ENCODE measurements at regions not wholly inside any gene's neighbourhood (a gene's known extent, or its start where the extent isn't known, plus 50 kb on each side); places are given as distances from the start of the nearest gene placed in this dataset.

- peaks cover 1 to 14% (median 9%) of the 10 kb centered on the region in 3 donors for H3K9me3 Mint-ChIP-seq
- Histone ChIP-seq H3K27ac (ENCODE audit: low read length) (no peak overlapping the region), H3K36me3 (ENCODE audit: control insufficient read depth in 2 of 2, extremely low read depth in 1 of 2, insufficient read depth in 1 of 2, low read length in 1 of 2) (no peaks in the 10 kb centered on the region), H3K9me3 (no peaks in the 10 kb centered on the region), H3K4me1 (ENCODE audit: control insufficient read depth in 1 of 2, extremely low read depth in 1 of 2, insufficient read depth in 2 of 2, low read length in 2 of 2) (no peaks in the 10 kb centered on the region), H3K27me3 (replicated peaks in 1 of 2; ENCODE audit: control insufficient read depth in 2 of 2, extremely low read depth in 1 of 2, insufficient read depth in 2 of 2, low read length in 1 of 2) (no peaks in the 10 kb centered on the region), H3K4me3 (ENCODE audit: control insufficient read depth in 1 of 2, extremely low read depth in 1 of 2, low read length in 1 of 2) (no peak overlapping the region)
- ATAC-seq (replicated peaks in 1 of 4) (no peak), DNase-seq (no peak)
- H3K4me3 Mint-ChIP-seq: no peak overlapping the region
- H3K27ac Mint-ChIP-seq: no peak overlapping the region
- ChIA-PET POLR2A (no interaction called here), CTCF (no interaction called here)
- no peaks in the 10 kb centered on the region for H3K27me3 Mint-ChIP-seq
- no peaks in the 10 kb centered on the region for H3K4me1 Mint-ChIP-seq
- no CpG with 5 or more reads among the region's 1 CpG for WGBS (ENCODE audit: insufficient coverage)
- H3K36me3 Mint-ChIP-seq: no peaks in the 10 kb centered on the region
Observed at GRCh38 chr12:60487284-60487683, 891.5 kb downstream of the SLC16A7 start.

- no peaks in the 10 kb centered on the region for H3K4me1 Mint-ChIP-seq
- CTCF ChIA-PET: no interaction called here
- no peaks in the 10 kb centered on the region for H3K9me3 ChIP-seq
- H3K36me3 Mint-ChIP-seq: no peaks in the 10 kb centered on the region
- no peaks in the 10 kb centered on the region for H3K36me3 ChIP-seq (ENCODE audit: control insufficient read depth in 2 of 2, extremely low read depth in 1 of 2, insufficient read depth in 1 of 2, low read length in 1 of 2)
- no peak for DNase-seq
- H3K27ac Mint-ChIP-seq: no peak overlapping the region
- POLR2A ChIA-PET: interaction anchor here in 1 of 2 donors (0.7 kb wide), 1 partner anchor 192 kb away, joined by 5 read pairs; no protein-coding TSS in a partner anchor
- no peak overlapping the region for H3K27ac ChIP-seq (ENCODE audit: low read length)
- no peaks in the 10 kb centered on the region for H3K4me1 ChIP-seq (ENCODE audit: control insufficient read depth in 1 of 2, extremely low read depth in 1 of 2, insufficient read depth in 2 of 2, low read length in 2 of 2)
- no peak overlapping the region for H3K4me3 ChIP-seq (ENCODE audit: control insufficient read depth in 1 of 2, extremely low read depth in 1 of 2, low read length in 1 of 2)
- no peak overlapping the region for H3K4me3 Mint-ChIP-seq
- H3K27me3 Mint-ChIP-seq: no peaks in the 10 kb centered on the region
- ATAC-seq (replicated peaks in 1 of 4): no peak
- H3K27me3 ChIP-seq (replicated peaks in 1 of 2; ENCODE audit: control insufficient read depth in 2 of 2, extremely low read depth in 1 of 2, insufficient read depth in 2 of 2, low read length in 1 of 2): no peaks in the 10 kb centered on the region
- peaks cover 0 to 11% (median 0%) of the 10 kb centered on the region in 3 donors for H3K9me3 Mint-ChIP-seq
Observed at GRCh38 chr12:60489071-60489470, 893.2 kb downstream of the SLC16A7 start.

- Histone ChIP-seq H3K27ac (ENCODE audit: low read length) (no peak overlapping the region), H3K9me3 (no peaks in the 10 kb centered on the region), H3K27me3 (replicated peaks in 1 of 2; ENCODE audit: control insufficient read depth in 2 of 2, extremely low read depth in 1 of 2, insufficient read depth in 2 of 2, low read length in 1 of 2) (no peaks in the 10 kb centered on the region), H3K36me3 (ENCODE audit: control insufficient read depth in 2 of 2, extremely low read depth in 1 of 2, insufficient read depth in 1 of 2, low read length in 1 of 2) (no peaks in the 10 kb centered on the region), H3K4me3 (ENCODE audit: control insufficient read depth in 1 of 2, extremely low read depth in 1 of 2, low read length in 1 of 2) (no peak overlapping the region), H3K4me1 (ENCODE audit: control insufficient read depth in 1 of 2, extremely low read depth in 1 of 2, insufficient read depth in 2 of 2, low read length in 2 of 2) (no peaks in the 10 kb centered on the region)
- Mint-ChIP-seq H3K27me3 (no peaks in the 10 kb centered on the region), H3K9me3 (peaks cover 0 to 3% (median under 1%) of the 10 kb centered on the region in 3 donors), H3K36me3 (no peaks in the 10 kb centered on the region), H3K4me3 (no peak overlapping the region), H3K27ac (no peak overlapping the region), H3K4me1 (no peaks in the 10 kb centered on the region)
- ATAC-seq (replicated peaks in 1 of 4) (no peak), DNase-seq (no peak)
- CTCF ChIA-PET: no interaction called here
- 29% methylated on average over 2 of the region's 2 CpGs for WGBS (ENCODE audit: insufficient coverage)
- POLR2A ChIA-PET: no interaction called here
Observed at GRCh38 chr12:60494244-60494643, 898.4 kb downstream of the SLC16A7 start.

GRCh38 chr12:60498656-60499055 is 902.8 kb downstream of the SLC16A7 start:
- Mint-ChIP-seq H3K4me1 (no peaks in the 10 kb centered on the region), H3K36me3 (no peaks in the 10 kb centered on the region), H3K27me3 (no peaks in the 10 kb centered on the region), H3K4me3 (no peak overlapping the region), H3K9me3 (peaks cover 0 to 3% (median 3%) of the 10 kb centered on the region in 3 donors), H3K27ac (no peak overlapping the region)
- no peaks in the 10 kb centered on the region for H3K27me3 ChIP-seq (replicated peaks in 1 of 2; ENCODE audit: control insufficient read depth in 2 of 2, extremely low read depth in 1 of 2, insufficient read depth in 2 of 2, low read length in 1 of 2)
- ATAC-seq (replicated peaks in 1 of 4): no peak
- DNase-seq: no peak
- no peaks in the 10 kb centered on the region for H3K36me3 ChIP-seq (ENCODE audit: control insufficient read depth in 2 of 2, extremely low read depth in 1 of 2, insufficient read depth in 1 of 2, low read length in 1 of 2)
- POLR2A ChIA-PET: no interaction called here
- H3K27ac ChIP-seq (ENCODE audit: low read length): no peak overlapping the region
- no CpG with 5 or more reads among the region's 1 CpG for WGBS (ENCODE audit: insufficient coverage)
- CTCF ChIA-PET: no interaction called here
- H3K4me3 ChIP-seq (ENCODE audit: control insufficient read depth in 1 of 2, extremely low read depth in 1 of 2, low read length in 1 of 2): no peak overlapping the region
- H3K4me1 ChIP-seq (ENCODE audit: control insufficient read depth in 1 of 2, extremely low read depth in 1 of 2, insufficient read depth in 2 of 2, low read length in 2 of 2): no peaks in the 10 kb centered on the region
- no peaks in the 10 kb centered on the region for H3K9me3 ChIP-seq

- H3K36me3 ChIP-seq (ENCODE audit: control insufficient read depth in 2 of 2, extremely low read depth in 1 of 2, insufficient read depth in 1 of 2, low read length in 1 of 2): no peaks in the 10 kb centered on the region
- no peaks in the 10 kb centered on the region for H3K36me3 Mint-ChIP-seq
- ChIA-PET POLR2A (no interaction called here), CTCF (no interaction called here)
- H3K27me3 ChIP-seq (replicated peaks in 1 of 2; ENCODE audit: control insufficient read depth in 2 of 2, extremely low read depth in 1 of 2, insufficient read depth in 2 of 2, low read length in 1 of 2): no peaks in the 10 kb centered on the region
- H3K9me3 Mint-ChIP-seq: peaks cover 0 to 9% (median 3%) of the 10 kb centered on the region in 3 donors
- no peak overlapping the region for H3K4me3 Mint-ChIP-seq
- no peaks in the 10 kb centered on the region for H3K9me3 ChIP-seq
- no peak overlapping the region for H3K27ac Mint-ChIP-seq
- WGBS (ENCODE audit: insufficient coverage): no CpG with 5 or more reads among the region's 2 CpGs
- H3K4me1 Mint-ChIP-seq: no peaks in the 10 kb centered on the region
- no peak for DNase-seq
- no peak overlapping the region for H3K4me3 ChIP-seq (ENCODE audit: control insufficient read depth in 1 of 2, extremely low read depth in 1 of 2, low read length in 1 of 2)
- ATAC-seq (replicated peaks in 1 of 4): no peak
- H3K4me1 ChIP-seq (ENCODE audit: control insufficient read depth in 1 of 2, extremely low read depth in 1 of 2, insufficient read depth in 2 of 2, low read length in 2 of 2): no peaks in the 10 kb centered on the region
- H3K27ac ChIP-seq (ENCODE audit: low read length): no peak overlapping the region
- H3K27me3 Mint-ChIP-seq: no peaks in the 10 kb centered on the region
Observed at GRCh38 chr12:60501124-60501729, 905.4 kb downstream of the SLC16A7 start.

- no peak for ATAC-seq (replicated peaks in 1 of 4)
- Mint-ChIP-seq H3K36me3 (no peaks in the 10 kb centered on the region), H3K9me3 (peaks cover 6 to 24% (median 11%) of the 10 kb centered on the region in 3 donors), H3K4me1 (no peaks in the 10 kb centered on the region), H3K4me3 (no peak overlapping the region), H3K27ac (no peak overlapping the region), H3K27me3 (no peaks in the 10 kb centered on the region)
- H3K27me3 ChIP-seq (replicated peaks in 1 of 2; ENCODE audit: control insufficient read depth in 2 of 2, extremely low read depth in 1 of 2, insufficient read depth in 2 of 2, low read length in 1 of 2): no peaks in the 10 kb centered on the region
- H3K4me3 ChIP-seq (ENCODE audit: control insufficient read depth in 1 of 2, extremely low read depth in 1 of 2, low read length in 1 of 2): no peak overlapping the region
- no peaks in the 10 kb centered on the region for H3K36me3 ChIP-seq (ENCODE audit: control insufficient read depth in 2 of 2, extremely low read depth in 1 of 2, insufficient read depth in 1 of 2, low read length in 1 of 2)
- H3K9me3 ChIP-seq: no peaks in the 10 kb centered on the region
- no peak overlapping the region for H3K27ac ChIP-seq (ENCODE audit: low read length)
- ChIA-PET CTCF (no interaction called here), POLR2A (no interaction called here)
- H3K4me1 ChIP-seq (ENCODE audit: control insufficient read depth in 1 of 2, extremely low read depth in 1 of 2, insufficient read depth in 2 of 2, low read length in 2 of 2): no peaks in the 10 kb centered on the region
- DNase-seq: no peak
- no CpG with 5 or more reads among the region's 5 CpGs for WGBS (ENCODE audit: insufficient coverage)
Observed at GRCh38 chr12:60522684-60523400, 927.0 kb downstream of the SLC16A7 start.

Data from T-cell (primary cell).